Stimulated activated CD4-positive, alpha-beta T cell treated with anti-CD3 and anti-CD28 coated beads, TNF-alpha, amount 100 ng/mL, for 48 hours (primary cell): ENCODE measurements at regions not wholly inside any gene's neighbourhood (a gene's known extent, or its start where the extent isn't known, plus 50 kb on each side); places are given as distances from the start of the nearest gene placed in this dataset.

Experiments
- DNase-seq, 3 donors: peaks; one replicate each; pipeline ENCODE4 v3.0.0-alpha.2; 2020; ENCODE audit warnings: low read depth in 3 of 3

- DNase-seq = no peak
Observed at GRCh38 chr6:159099961-159100360, 55.2 kb upstream of the TAGAP start.

GRCh38 chr6:159099276-159099675 lies 54.5 kb upstream of the TAGAP start:
- DNase-seq = no peak

GRCh38 chr6:159098636-159099106 lies 53.9 kb upstream of the TAGAP start:
- peak in 2 of 3 donors; percentile 53 to 60 for DNase-seq

- peak in 2 of 3 donors; percentile 47 to 48 for DNase-seq
Observed at GRCh38 chr6:159097256-159097655, 52.5 kb upstream of the TAGAP start.

GRCh38 chr6:159095616-159096015 lies 50.8 kb upstream of the TAGAP start:
- DNase-seq = no peak

GRCh38 chr6:159094444-159095252 lies 49.9 kb upstream of the TAGAP start:
- DNase-seq = no peak
